GM18909 (cell line): ENCODE measurements at regions not wholly inside any gene's neighbourhood (a gene's known extent, or its start where the extent isn't known, plus 50 kb on each side); places are given as distances from the start of the nearest gene placed in this dataset.

ENCODE experiments used
- ATAC-seq: cut with Tn5 transposase; IDR thresholded peaks from one replicate; pipeline ENCODE4 v1.9.1; 2021; ENCODE audit warnings: mild to moderate bottlenecking; ENCODE audit not compliant: unreplicated experiment, poor library complexity

DNA sequence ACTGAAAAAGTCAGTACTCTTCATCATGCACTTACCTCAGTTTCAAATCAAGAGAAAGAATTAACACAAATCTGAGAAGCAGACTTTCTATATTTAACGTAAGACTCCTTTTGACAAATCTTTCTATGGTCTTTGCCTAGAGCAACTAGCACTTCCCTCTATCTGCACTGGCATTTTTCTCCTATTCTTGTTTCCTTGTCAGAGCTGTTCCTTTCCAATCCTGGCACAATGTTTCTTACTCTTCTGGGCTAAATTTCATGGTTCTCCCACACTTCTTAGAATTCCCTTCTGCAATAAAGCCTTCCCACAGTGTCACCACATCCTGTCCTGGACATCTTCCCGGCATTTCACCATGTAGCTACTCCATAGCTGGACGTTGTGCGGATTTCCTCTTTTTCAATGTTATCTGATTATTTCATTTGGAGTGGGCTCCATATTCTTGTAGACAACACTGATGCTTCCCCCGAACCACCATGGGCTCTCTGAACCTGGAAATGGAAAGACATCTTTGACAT lies 144.7 kb upstream of the CTNNA2 start:
- ATAC-seq, result no peak

DNA sequence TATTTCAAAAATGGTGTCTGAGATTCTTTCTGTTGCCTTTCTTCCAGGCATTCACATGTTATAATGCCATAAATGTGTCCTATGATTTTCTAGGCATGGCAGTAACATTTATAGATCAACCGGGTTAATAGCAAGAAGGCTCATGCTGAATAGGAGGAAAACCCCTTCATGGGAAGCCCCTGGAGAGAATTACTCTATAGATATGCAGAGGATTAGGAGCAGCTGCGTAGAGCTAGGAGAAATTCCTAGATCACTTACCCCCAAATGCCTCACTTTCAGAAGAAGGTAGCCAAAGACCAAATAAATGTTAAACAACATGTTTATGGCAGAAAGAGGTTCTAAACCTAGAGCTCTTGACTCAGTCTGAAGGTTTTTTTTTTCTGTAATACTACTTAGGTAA lies 153.4 kb upstream of the CTNNA2 start:
- ATAC-seq, result no peak

DNA sequence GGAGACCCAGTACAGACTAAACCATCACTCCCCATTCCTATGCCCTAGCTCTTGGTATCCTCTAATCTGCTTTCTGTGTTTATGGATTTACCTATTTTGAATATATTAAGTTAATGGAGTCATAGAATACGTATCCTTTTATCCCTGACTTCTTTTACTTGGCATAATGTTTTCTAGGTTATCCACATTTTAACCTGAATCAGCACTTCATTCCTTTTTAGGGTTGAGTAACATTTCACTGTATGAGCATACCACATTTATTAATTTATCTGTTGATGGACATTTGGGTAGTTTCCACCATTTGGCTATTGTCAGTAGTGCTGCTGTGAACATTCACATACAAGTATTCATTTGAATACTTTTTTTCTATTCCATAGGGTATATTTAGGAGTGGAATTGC lies 157.3 kb upstream of the CTNNA2 start:
- ATAC-seq, result no peak

DNA sequence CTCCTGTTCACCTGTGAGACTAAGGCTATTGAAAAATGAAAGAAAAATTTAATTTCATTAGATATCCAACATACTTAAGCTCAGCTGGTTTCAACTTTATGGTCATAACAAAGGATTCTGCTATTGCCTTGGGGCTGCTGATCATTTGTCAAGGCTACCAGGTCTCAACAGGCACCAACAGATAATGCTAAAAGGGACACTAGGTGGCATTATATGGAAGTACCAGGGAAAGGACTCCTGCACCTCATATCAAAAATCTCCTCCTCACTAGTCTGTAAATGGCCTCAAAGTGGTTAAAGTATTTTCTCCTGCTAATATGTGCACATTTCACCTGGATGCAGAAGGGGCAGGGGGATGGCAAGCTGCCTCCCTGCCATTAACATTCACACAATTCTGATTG lies 167.9 kb upstream of the REG3A start:
- no peak for ATAC-seq

DNA sequence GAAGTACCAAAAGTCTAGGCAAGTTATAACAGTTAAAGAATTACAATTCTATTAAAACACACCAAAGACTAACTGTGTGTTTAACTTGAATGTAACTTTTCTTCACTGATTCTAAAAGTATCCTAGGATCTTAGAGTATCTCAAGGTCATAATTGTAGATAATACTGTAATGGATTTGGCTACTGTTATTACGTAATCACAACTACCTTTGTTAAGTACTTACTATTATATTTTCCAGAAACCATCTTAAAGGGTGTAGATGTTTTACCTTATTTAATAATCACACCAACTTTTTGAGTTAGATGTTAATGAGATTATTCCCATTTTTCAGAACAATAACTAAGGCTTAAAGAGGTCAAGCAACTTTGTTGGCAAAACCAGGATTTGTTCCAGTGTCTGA lies 161.3 kb upstream of the REG3A start:
- no peak for ATAC-seq

DNA sequence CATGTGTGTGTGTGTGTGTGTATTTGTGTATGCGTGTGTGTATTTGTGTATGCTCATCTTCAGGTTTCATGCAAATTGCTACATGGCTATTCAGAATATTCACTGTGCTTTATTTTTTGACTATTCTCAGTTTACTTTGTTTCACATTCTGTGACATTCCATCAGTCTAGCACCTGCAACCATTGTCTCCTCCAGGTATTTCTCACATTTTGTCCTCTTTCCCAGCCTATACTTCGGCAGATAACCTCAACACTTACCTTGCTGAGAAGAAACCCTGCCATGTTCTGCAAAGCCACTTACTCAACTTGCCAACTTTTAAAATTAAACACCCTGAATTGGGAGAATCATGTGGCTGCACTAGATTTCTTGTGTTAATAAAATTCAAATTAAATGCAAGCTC lies 135.4 kb upstream of the REG3A start:
- ATAC-seq, result no peak

DNA sequence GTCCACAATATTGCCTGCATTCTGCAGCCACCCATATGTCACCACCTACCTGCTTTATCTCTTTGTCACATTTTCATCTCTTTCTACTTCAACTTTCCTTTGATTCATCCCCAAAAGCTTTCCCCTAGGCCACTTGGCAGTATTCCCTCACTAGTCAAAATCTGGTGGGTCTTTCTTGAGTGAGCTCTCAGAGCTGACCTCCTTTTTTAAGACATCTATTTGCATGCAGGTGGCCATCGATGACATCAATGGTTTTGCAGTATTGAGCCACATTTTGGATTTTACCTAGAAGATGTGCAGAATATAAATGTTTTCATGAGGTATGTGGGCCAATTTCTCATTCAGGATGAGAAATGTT lies 133.4 kb upstream of the REG3A start:
- no peak for ATAC-seq

DNA sequence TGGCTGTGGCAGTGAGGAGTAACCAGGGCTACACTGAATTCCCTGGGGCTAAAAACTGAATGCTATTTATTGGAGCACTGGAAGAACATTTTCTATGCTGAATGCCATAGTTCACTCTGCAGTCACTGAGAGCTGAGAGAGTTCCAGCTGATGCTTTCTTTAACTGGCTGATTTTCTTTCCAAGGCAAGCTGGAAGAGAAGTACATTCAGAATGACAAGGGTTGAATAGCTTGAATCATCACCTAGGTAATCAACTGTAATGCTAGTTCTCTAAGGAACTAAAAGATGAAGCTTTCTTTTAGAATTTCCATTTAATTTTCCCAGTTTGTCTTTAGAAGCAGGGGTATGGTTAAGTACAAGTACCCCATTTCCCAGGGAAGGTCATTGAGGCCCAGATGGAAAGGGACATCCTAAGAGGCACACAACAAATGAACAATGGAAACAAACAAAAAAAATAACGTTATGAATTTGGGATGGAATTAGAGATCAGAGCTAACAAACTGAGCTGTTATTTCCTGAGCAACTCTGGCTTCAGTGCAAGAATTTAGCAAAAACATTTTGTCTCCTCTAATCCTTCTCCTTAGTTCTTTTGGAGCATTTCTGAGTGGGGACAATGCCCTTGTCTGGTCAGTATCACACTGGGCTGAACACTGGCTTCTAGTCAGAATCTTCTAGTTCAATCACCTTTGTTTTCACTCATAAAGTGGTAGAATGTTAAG lies 132.8 kb upstream of the REG3A start:
- ATAC-seq, result no peak

DNA sequence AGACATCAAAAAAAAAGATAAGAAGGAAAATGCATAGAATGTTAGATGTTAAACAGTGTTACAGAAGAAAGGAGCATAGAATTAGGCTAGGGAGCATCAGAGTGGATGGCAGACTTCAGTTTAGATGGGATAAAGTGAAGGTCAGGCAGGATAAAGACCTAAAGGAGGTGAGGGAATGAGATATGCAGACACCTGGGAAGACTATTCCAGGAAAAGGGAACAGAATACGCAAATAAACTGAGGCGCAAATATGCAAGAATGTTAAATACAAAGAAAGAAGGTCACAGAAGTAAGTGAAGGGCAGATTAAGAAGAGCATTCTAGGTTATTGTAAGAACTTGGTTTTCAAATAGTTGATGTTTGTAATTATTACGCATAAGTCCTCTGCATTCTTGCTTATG lies 116.3 kb upstream of the REG3A start:
- ATAC-seq, result no peak

DNA sequence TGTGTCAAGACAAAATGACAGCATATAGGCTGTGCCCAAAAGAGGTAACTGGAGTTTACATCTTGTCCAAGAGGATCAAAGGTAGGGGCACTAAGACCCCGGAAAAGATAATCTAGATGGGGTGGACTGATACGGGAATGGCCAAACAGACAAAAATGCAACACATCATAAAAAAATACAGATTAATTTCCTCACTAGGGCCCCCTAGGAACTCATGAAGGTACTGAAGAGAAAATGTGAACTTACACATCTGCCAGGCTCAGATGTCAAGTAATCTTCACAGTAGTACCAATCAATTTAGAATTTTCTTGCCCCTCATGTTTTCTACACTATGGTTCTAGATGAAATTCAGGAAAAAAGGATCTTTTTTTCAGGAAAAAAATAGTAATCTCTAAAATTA lies 115.6 kb upstream of the REG3A start:
- ATAC-seq, result no peak

DNA sequence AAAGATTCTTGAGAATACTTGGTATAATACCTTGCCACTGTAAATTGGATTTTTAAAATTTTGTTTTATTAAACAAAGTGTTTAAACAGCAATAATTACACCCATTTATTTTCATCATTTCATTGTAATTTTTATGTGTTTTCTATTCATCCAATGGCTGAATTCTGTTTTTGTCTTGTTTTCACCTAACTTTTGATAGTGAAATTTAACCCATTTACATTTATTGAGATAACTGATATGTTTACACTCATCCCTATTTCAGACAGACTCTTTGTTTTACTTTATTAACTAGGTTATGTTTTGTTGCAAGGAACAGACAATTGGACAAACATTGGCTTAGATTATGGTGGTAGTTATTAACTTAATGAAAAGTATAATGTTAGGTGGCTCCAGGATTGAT lies 113.1 kb upstream of the REG3A start:
- no peak for ATAC-seq

DNA sequence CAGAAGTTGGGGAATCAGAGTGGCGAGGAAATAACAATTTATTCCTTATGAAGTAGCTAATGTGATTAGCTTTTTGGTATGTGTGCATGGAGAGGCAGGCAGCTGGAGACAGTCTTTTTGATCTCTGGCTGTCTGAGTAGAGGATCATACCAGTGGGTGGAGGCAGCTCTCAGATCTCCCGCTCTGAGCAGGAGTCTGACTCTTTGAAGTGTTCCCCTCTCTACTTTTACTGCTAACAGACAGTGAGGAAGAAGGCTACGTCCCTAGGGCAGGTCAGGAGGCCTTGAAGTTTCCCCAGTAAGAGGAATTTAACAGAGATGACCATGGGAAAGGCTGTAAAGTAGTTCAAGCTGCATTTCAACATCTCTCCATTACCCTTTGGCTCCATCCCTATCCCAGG lies 111.9 kb upstream of the REG3A start:
- no peak for ATAC-seq

DNA sequence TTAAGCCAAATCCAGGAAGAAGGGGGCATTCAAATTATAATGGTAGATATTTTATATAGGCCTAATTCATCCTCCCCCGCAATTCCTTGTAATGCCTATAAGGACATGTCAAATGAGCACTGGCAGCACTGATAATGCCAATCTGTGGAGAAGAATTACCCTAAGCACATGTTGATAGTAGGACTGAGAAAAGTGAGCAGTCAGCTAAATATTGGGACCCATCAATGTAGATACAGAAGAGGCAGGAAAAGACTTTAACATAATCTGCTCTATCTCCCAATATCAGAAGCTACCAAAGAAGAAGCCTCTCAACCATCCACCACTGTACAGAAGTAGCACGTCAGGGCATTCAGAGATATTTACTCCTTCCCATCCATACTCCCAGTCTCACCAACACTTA lies 101.3 kb upstream of the REG3A start:
- ATAC-seq, result no peak

DNA sequence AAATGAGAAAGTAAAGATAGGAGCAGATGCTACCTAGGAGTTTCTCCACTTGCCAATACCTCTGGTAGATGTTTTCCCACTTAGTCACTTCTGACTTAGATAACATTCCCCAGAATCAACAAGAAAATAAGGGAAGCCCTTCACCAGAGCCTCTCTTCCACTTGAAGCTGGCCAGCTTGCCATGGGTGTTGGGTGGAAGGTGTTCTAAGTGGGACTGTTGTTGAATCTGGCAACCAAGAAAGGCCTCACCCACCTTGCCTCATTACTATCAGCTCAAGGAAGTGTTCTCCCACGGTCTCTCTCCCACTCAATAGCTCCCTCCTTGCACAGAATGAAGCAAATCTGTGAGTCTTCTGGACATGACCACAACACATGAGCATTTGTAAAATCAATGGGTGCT lies 100.4 kb upstream of the REG3A start:
- no peak for ATAC-seq

DNA sequence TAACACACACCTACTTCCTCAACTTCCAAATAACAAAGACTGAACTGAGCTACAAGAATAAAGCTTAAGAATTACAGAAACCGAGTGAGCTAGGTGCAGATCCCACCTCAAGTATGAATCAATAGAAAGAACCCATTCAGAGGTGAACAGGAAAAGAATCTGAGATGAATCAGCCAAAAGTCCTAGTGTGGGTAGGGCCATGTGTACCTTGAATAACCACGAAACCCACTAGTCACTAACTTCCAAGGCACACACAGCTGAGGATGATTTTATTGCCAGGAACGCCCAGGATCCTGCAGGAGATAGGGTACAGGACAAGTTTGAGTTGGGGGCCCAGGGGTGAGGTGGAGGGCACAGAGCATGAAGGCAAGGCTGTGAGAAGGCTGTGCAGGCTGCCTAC lies 99.7 kb upstream of the REG3A start:
- no peak for ATAC-seq

DNA sequence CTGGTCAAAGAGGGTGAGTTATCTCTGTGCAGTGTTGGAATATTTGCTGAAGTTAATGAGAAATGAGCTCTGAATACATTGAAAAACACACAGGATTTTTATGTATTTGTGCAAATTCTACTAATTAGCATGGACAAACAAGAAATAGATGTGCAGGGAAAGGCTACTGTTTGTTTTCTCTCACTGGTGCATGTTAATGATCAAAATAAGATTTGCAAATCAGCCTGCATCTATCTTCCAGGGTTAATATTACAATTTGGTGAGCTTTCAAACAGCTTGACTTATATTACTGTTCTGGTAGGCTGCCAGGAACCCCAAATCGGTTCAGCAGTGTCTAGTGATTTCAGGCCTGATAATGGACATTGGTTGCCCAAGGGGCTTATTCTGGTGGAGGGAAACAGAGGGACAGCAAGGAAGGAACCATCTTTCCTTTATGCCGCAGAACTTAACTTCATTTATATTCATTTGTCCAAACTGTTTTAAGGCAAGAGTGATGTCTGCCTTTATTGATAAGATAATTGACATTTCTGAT lies 93.8 kb upstream of the REG3A start:
- no peak for ATAC-seq

DNA sequence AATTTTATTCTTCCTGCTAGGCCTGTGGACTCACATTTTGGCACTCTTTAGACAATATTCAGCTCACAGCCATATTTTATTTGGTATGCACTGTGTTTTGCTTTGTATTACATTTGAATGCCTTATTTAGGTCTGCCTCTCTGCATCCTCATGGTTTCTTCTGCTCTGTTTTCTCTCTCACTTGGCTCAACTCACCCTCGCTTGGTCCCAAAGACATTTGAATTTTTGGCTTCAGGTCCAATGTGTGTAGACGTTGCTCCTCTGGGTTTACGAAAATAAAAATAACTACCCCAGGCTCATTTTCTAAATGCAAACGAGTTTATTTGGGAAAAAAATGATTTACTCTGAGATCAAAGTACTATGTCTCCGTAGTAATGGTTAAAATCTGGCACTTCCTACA lies 91.1 kb upstream of the REG3A start:
- no peak for ATAC-seq

DNA sequence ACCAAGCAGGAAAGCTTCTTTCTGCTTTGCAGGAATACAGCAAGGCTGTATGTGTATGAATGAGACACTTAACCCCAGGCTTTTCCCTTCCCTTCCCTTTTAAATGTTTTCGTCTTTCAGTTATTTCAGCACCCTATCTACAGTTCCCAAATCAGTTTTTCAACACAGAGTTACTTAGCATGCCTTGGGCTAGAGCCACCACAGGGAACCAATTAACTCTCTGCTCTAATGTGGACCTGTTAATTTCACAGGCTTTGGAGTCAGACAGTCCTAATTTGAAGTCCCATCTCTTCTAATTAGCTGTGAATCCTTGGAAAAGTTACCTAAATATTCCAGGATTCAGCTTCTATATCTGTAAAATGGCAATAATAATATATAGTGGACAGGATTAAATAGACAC lies 89.2 kb upstream of the REG3A start:
- ATAC-seq, result no peak

DNA sequence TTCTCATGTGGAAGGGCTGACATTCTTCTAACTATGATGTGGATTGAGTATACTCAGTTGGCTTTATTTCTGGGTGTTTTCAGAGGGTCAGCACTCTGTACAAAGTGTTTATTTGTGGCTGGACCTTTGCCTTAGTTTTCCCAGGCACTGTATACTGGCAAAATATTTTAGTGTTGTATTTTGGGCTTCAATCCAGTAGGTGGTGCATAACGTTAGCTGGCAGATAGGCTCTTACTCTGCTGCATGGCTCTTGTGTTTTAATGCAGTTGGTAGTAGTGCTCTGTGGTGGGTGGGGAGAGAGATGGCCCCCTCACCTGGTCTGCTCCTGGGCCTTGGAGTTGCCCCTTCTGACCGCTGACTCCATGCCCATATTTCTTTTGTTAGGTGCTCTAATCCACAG lies 75.6 kb upstream of the REG3A start:
- no peak for ATAC-seq

DNA sequence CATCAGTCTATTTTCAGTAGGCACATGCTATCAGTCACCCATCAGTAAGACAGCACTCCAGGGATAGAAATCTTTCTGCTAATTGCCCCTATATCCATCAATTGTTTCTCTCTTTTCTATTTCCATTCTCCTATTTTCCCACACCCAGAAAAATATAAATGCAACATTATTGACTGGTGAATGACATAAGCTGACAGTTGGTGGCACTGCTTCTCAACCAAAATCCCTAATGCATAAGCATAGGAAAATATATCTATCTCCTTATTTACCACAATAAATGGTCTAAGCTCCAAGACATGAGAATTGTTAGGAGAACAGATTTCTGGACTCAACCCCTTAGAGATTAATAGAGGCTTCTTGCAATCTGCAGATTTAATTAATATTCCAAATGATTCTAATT lies 64.0 kb upstream of the REG3A start:
- ATAC-seq, result no peak

DNA sequence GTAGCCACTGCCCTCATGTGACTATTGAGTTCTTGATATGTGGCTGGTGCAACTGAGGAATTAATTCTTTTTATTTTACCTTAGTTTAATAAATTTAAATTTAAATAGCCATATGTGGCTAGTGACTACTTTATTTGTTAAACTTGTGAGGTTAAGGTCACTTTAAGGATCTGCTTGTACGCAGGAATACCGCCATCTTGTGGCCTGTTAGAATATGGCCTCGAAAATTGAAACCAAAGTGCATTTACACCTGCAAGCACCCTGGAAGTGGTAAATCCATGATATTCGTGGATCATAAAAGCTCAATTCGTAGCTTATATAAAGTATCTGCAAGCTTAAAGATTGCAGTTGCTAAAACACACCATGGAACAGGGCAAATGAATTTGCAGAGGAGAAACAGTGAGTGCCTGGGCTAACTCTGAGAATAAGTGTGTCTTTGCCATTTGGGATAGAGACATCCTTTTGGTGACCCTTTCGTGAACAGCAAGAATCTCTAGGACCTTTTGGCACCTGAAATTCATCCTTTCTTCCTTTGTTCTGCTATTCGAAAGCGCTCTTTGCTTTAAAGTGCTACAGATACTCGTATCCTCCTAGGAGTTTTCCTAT lies 59.9 kb upstream of the REG3A start:
- ATAC-seq, result peak; percentile 79

DNA sequence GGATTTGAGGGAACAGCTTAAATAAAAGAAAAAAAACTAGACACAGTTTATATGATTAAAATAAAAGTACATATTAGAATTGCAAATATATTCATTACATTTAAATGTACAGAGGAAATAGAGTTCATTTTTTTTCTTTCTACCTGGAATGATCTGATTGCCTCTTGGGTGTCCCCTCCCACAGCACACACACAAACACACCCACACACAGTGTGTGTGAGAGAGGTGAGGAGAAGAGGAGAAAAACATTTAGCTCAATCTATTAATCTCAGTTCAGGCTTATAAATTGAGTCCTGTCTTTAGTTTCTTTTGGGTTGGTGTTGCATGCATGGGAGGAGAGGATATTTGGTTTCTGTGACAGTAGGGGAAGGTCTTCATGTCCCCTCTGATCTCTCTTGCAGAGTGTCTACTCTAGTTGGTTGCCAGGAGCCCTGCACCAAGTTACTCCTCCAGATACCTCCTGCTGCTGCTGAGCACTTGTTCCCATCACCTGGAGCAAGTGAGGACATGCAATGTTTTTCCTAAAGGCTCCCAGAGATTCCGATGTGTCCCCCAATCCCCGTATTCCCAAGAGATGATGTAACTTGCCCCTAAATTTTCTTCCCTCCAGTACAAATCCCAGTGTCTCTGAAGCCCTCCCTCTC lies 50.8 kb upstream of the REG3A start:
- ATAC-seq, result no peak
